ENCODE measurements at regions not wholly inside any gene's neighbourhood (a gene's known extent, or its start where the extent isn't known, plus 50 kb on each side); places are given as distances from the start of the nearest gene placed in this dataset.

GRCh38 chr12:123076604-123077297, 74.1 kb downstream of the PITPNM2 start:
- no peaks in the 10 kb centered on the region for H3K9me3 ChIP-seq
- H3K4me3 ChIP-seq, result no peak overlapping the region
- H3K27me3 ChIP-seq, result no peaks in the 10 kb centered on the region
- H3K36me3 ChIP-seq, result no peaks in the 10 kb centered on the region
- intact Hi-C loops (cut with DNase I; ENCODE audit: low total_unique reads), result no loop called here
- no peak for TF ChIP-seq CTCF (IDR thresholded peaks at IDR 0.05)
- no peak for DNase-seq
- H3K4me1 ChIP-seq, result peaks cover 0 to 9% (median 0%) of the 10 kb centered on the region in 4 donors
- H3K27ac ChIP-seq, result no peak overlapping the region

- H3K27me3 ChIP-seq, result no peaks in the 10 kb centered on the region
- no peaks in the 10 kb centered on the region for H3K9me3 ChIP-seq
- no peak for DNase-seq
- peaks cover 0 to 9% (median 0%) of the 10 kb centered on the region in 4 donors for H3K4me1 ChIP-seq
- no peak for TF ChIP-seq CTCF (IDR thresholded peaks at IDR 0.05)
- intact Hi-C loops (cut with DNase I; ENCODE audit: low total_unique reads), result no loop called here
- no peak overlapping the region for H3K4me3 ChIP-seq
- H3K36me3 ChIP-seq, result no peaks in the 10 kb centered on the region
- no peak overlapping the region for H3K27ac ChIP-seq
These were observed 75.2 kb downstream of the PITPNM2 start for GRCh38 chr12:123075646-123076171.

- no peaks in the 10 kb centered on the region for H3K27me3 ChIP-seq
- H3K9me3 ChIP-seq, result no peaks in the 10 kb centered on the region
- DNase-seq, result no peak
- no peaks in the 10 kb centered on the region for H3K36me3 ChIP-seq
- peaks cover 0 to 9% (median 2%) of the 10 kb centered on the region in 4 donors for H3K4me1 ChIP-seq
- no peak overlapping the region for H3K4me3 ChIP-seq
- no peak overlapping the region for H3K27ac ChIP-seq
- no peak for TF ChIP-seq CTCF (IDR thresholded peaks at IDR 0.05)
- intact Hi-C loops (cut with DNase I; ENCODE audit: low total_unique reads), result no loop called here
These were observed 75.7 kb downstream of the PITPNM2 start for GRCh38 chr12:123075087-123075645.

- DNase-seq, result no peak
- Histone ChIP-seq H3K36me3 (no peaks in the 10 kb centered on the region), H3K27me3 (no peaks in the 10 kb centered on the region), H3K4me1 (peaks cover 0 to 9% (median 4%) of the 10 kb centered on the region in 4 donors), H3K4me3 (no peak overlapping the region), H3K27ac (no peak overlapping the region), H3K9me3 (no peaks in the 10 kb centered on the region)
- no peak for TF ChIP-seq CTCF (IDR thresholded peaks at IDR 0.05)
- intact Hi-C loops (cut with DNase I; ENCODE audit: low total_unique reads), result no loop called here
These were observed 76.7 kb downstream of the PITPNM2 start for GRCh38 chr12:123073962-123074801.

- H3K27me3 ChIP-seq, result no peaks in the 10 kb centered on the region
- H3K27ac ChIP-seq, result no peak overlapping the region
- TF ChIP-seq CTCF (IDR thresholded peaks at IDR 0.05), result no peak
- DNase-seq, result no peak
- H3K9me3 ChIP-seq, result no peaks in the 10 kb centered on the region
- H3K36me3 ChIP-seq, result no peaks in the 10 kb centered on the region
- peaks cover 0 to 9% (median 4%) of the 10 kb centered on the region in 4 donors for H3K4me1 ChIP-seq
- intact Hi-C loops (cut with DNase I; ENCODE audit: low total_unique reads), result no loop called here
- no peak overlapping the region for H3K4me3 ChIP-seq
These were observed 77.6 kb downstream of the PITPNM2 start for GRCh38 chr12:123073292-123073691.

Data from tibial artery (tissue), 4 donors.